PFSK-1 (cell line): ENCODE measurements at regions not wholly inside any gene's neighbourhood (a gene's known extent, or its start where the extent isn't known, plus 50 kb on each side); places are given as distances from the start of the nearest gene placed in this dataset.

Experiments
- POLR2AphosphoS5 ChIP-seq: IDR thresholded peaks from 2 replicates; pipeline ENCODE4 v1.6.1; 2012; ENCODE audit warnings: low read depth, mild to moderate bottlenecking, control low read depth, low read length, moderate library complexity
- REST ChIP-seq, 2 experiments: IDR thresholded peaks; 2 replicates each; pipeline versions ENCODE4 v1.6.1 to v1.8.0; 2011 to 2012; ENCODE audit warnings: low read depth in 2 of 2, low read length in 2 of 2, control low read depth in 1 of 2, inconsistent platforms in 1 of 2, mild to moderate bottlenecking in 1 of 2, moderate library complexity in 1 of 2; ENCODE audit not compliant: insufficient read depth in 1 of 2
- SIN3A ChIP-seq: IDR thresholded peaks from 2 replicates; pipeline ENCODE4 v1.6.1; 2012; ENCODE audit warnings: mild to moderate bottlenecking, low read length, moderate library complexity, borderline replicate concordance; ENCODE audit not compliant: insufficient read depth
- TAF1 ChIP-seq: IDR thresholded peaks from 2 replicates; pipeline ENCODE4 v1.6.1; 2012; ENCODE audit warnings: low read length, control low read depth, borderline replicate concordance; ENCODE audit not compliant: insufficient read depth

GRCh38 chr6:11353921-11354389, 121.5 kb upstream of the NEDD9 start:
- TF ChIP-seq POLR2AphosphoS5 (no peak), REST (IDR thresholded peaks at IDR 0.05; ENCODE audit: insufficient read depth in 1 of 2, low read depth in 2 of 2, low read length in 2 of 2) (no peak), SIN3A (no peak), TAF1 (no peak)
